ENCODE measurements at regions not wholly inside any gene's neighbourhood (a gene's known extent, or its start where the extent isn't known, plus 50 kb on each side); places are given as distances from the start of the nearest gene placed in this dataset.

GRCh38 chr3:127042634-127043033 is 59.7 kb downstream of the PLXNA1 start:
- Histone ChIP-seq H3K4me1 (peaks cover 10% of the 10 kb centered on the region), H4K20me1 (ENCODE audit: low read depth) (no peaks in the 10 kb centered on the region), H3K4me2 (no peak overlapping the region), H2AFZ (replicated peaks) (no peak overlapping the region), H3K9ac (no peak overlapping the region), H3F3A (ENCODE audit: low read depth) (peaks cover 10% of the 10 kb centered on the region), H3K4me3 (no peak overlapping the region), H3K79me2 (ENCODE audit: low read depth) (no peaks in the 10 kb centered on the region), H3K9me3 (ENCODE audit: low read depth) (no peaks in the 10 kb centered on the region), H3K36me3 (no peaks in the 10 kb centered on the region), H3K27ac (no peak overlapping the region), H3K27me3 (no peaks in the 10 kb centered on the region)
- no peak for DNase-seq (ENCODE audit: low spot score)
- no peak overlapping the region for H3K4me3 Mint-ChIP-seq
- no peaks in the 10 kb centered on the region for H3K36me3 Mint-ChIP-seq
- no peak overlapping the region for H3K27ac Mint-ChIP-seq
- H3K9me3 Mint-ChIP-seq = peaks cover 2% of the 10 kb centered on the region
- H3K27me3 Mint-ChIP-seq (ENCODE audit: insufficient read depth, low read depth) = peaks cover 10% of the 10 kb centered on the region
- H3K4me1 Mint-ChIP-seq = peaks cover 36% of the 10 kb centered on the region
- TF ChIP-seq EZH2phosphoT487 (IDR thresholded peaks at IDR 0.05) (no peak), EZH2 (IDR thresholded peaks at IDR 0.05) (no peak)
- TF ChIP-seq, protein P1, sequence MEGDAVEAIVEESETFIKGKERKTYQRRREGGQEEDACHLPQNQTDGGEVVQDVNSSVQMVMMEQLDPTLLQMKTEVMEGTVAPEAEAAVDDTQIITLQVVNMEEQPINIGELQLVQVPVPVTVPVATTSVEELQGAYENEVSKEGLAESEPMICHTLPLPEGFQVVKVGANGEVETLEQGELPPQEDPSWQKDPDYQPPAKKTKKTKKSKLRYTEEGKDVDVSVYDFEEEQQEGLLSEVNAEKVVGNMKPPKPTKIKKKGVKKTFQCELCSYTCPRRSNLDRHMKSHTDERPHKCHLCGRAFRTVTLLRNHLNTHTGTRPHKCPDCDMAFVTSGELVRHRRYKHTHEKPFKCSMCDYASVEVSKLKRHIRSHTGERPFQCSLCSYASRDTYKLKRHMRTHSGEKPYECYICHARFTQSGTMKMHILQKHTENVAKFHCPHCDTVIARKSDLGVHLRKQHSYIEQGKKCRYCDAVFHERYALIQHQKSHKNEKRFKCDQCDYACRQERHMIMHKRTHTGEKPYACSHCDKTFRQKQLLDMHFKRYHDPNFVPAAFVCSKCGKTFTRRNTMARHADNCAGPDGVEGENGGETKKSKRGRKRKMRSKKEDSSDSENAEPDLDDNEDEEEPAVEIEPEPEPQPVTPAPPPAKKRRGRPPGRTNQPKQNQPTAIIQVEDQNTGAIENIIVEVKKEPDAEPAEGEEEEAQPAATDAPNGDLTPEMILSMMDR (IDR thresholded peaks at IDR 0.05) = no peak

- Histone ChIP-seq H3K27ac (no peak overlapping the region), H3F3A (ENCODE audit: low read depth) (peaks cover 10% of the 10 kb centered on the region), H3K9me3 (ENCODE audit: low read depth) (no peaks in the 10 kb centered on the region), H3K4me3 (no peak overlapping the region), H3K4me2 (peak overlapping the region; percentile 49), H3K9ac (no peak overlapping the region), H4K20me1 (ENCODE audit: low read depth) (no peaks in the 10 kb centered on the region), H3K27me3 (no peaks in the 10 kb centered on the region), H2AFZ (replicated peaks) (no peak overlapping the region), H3K4me1 (peaks cover 10% of the 10 kb centered on the region), H3K36me3 (no peaks in the 10 kb centered on the region), H3K79me2 (ENCODE audit: low read depth) (no peaks in the 10 kb centered on the region)
- Mint-ChIP-seq H3K27me3 (ENCODE audit: insufficient read depth, low read depth) (peaks cover 10% of the 10 kb centered on the region), H3K4me3 (no peak overlapping the region), H3K27ac (peak overlapping the region; percentile 78), H3K9me3 (peaks cover 6% of the 10 kb centered on the region), H3K4me1 (peaks cover 36% of the 10 kb centered on the region), H3K36me3 (no peaks in the 10 kb centered on the region)
- TF ChIP-seq, protein P1 (IDR thresholded peaks at IDR 0.05) = no peak
- TF ChIP-seq EZH2 (IDR thresholded peaks at IDR 0.05) (no peak), EZH2phosphoT487 (IDR thresholded peaks at IDR 0.05) (no peak)
- DNase-seq (ENCODE audit: low spot score) = peak; percentile 51
These were observed 60.2 kb downstream of the PLXNA1 start for GRCh38 chr3:127043041-127043641.

DNA sequence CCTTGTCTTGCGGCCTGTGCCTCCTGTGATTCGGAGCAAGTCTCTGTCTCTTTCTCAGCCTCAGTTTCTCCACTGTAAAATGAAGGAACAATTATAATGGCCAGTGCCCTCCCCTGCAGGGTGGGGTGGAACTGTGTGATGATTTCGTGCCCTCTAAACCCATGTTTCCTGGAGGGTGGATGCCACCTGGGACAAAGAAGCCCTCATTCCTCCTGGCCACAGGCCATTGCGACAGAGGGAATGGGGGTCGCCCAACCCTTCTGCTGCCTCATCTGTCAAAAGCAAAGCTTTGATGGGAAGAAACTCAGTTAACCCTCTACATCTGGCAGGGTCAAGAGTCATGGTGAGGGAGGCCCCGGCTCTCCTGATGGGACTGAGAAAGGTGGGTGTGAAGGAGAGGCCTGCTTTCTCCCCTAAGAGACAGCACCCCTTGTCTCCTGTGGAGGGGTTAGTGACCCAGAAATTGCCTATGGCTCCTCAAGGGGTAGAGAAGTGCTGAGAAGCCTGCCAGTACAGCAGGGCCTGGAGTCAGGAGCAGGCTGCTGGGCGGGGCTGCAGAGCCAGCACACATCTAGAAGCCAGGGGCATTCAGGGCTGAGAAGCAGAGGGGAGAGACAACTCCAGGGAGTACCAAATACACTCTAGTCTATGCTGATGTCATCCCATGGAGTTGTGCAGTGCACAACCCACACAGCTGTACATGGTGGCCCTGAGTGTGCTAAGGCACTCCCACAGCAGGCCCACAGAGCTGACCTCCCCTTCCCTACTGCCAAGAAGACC is 61.0 kb downstream of the PLXNA1 start:
- H3K9ac ChIP-seq = no peak overlapping the region
- H2AFZ ChIP-seq (replicated peaks) = no peak overlapping the region
- peaks cover 33% of the 10 kb centered on the region for H3K4me1 Mint-ChIP-seq
- H4K20me1 ChIP-seq (ENCODE audit: low read depth) = no peaks in the 10 kb centered on the region
- H3K36me3 Mint-ChIP-seq = no peaks in the 10 kb centered on the region
- H3K4me3 Mint-ChIP-seq = peak overlapping the region; percentile 13
- H3K9me3 ChIP-seq (ENCODE audit: low read depth) = no peaks in the 10 kb centered on the region
- peak overlapping the region; percentile 78 for H3K27ac Mint-ChIP-seq
- no peak overlapping the region for H3K27ac ChIP-seq
- peaks cover 10% of the 10 kb centered on the region for H3K4me1 ChIP-seq
- no peaks in the 10 kb centered on the region for H3K27me3 ChIP-seq
- H3K79me2 ChIP-seq (ENCODE audit: low read depth) = no peaks in the 10 kb centered on the region
- TF ChIP-seq EZH2phosphoT487 (IDR thresholded peaks at IDR 0.05) (no peak), EZH2 (IDR thresholded peaks at IDR 0.05) (no peak)
- TF ChIP-seq, protein P1 (IDR thresholded peaks at IDR 0.05) = no peak
- H3K4me2 ChIP-seq = peak overlapping the region; percentile 49
- DNase-seq (ENCODE audit: low spot score) = no peak
- peaks cover 10% of the 10 kb centered on the region for H3F3A ChIP-seq (ENCODE audit: low read depth)
- peaks cover 9% of the 10 kb centered on the region for H3K9me3 Mint-ChIP-seq
- no peaks in the 10 kb centered on the region for H3K36me3 ChIP-seq
- no peak overlapping the region for H3K4me3 ChIP-seq
- peaks cover 12% of the 10 kb centered on the region for H3K27me3 Mint-ChIP-seq (ENCODE audit: insufficient read depth, low read depth)
